Right lobe of liver (tissue), 4 donors: ENCODE measurements at regions not wholly inside any gene's neighbourhood (a gene's known extent, or its start where the extent isn't known, plus 50 kb on each side); places are given as distances from the start of the nearest gene placed in this dataset.

Source experiments
- CTCF ChIP-seq, 4 donors: fragments of 200-600 bp in 3 of 4; fragments of 450-650 bp in 1 of 4; IDR thresholded peaks; one replicate each; pipeline versions ENCODE4 v1.5.1 to v1.8.0; 2016 to 2022; ENCODE audit warnings: antibody characterized with exemption in 4 of 4, mild to moderate bottlenecking in 2 of 4
- POLR2A ChIP-seq: fragments of 450-650 bp; IDR thresholded peaks from one replicate; pipeline ENCODE4 v1.6.1; 2017; ENCODE audit warnings: antibody characterized with exemption, mild to moderate bottlenecking
- donor health status: DM: no; HTN: no; CAD: no.
- donor health status: DM: no; HTN: no; CAD: no.
- donor health status: DM: no; HTN: yes; CAD: no.

GRCh38 chr12:58814036-58814435 is 106.3 kb downstream of the LRIG3 start:
- TF ChIP-seq CTCF (IDR thresholded peaks at IDR 0.05), result no peak
- TF ChIP-seq POLR2A, result no peak
